T47D (cell line): ENCODE measurements at regions not wholly inside any gene's neighbourhood (a gene's known extent, or its start where the extent isn't known, plus 50 kb on each side); places are given as distances from the start of the nearest gene placed in this dataset.
"Not testable (repeated sequence)": the region's sequence is repeated elsewhere in the genome, so short reads cannot be mapped to it uniquely, and the experiment has no call there.

Experiments
- DNase-seq, 2 experiments: peaks; one replicate each; pipeline versions ENCODE4 v3.0.0 to v3.0.0-alpha.2; 2011 to 2012; ENCODE audit warnings: low read depth in 1 of 2, low spot score in 1 of 2
- JUND ChIP-seq: IDR thresholded peaks from 2 replicates; pipeline ENCODE4 v1.6.1; 2012; ENCODE audit warnings: low read depth
- in situ Hi-C: cut with HindIII; loops from 2 replicates; pipeline ENCODE4 v1.10.0; 2016; ENCODE audit warnings: low sequenced_read_pairs, low pct_unique_long_range_greater_than_20kb

DNA sequence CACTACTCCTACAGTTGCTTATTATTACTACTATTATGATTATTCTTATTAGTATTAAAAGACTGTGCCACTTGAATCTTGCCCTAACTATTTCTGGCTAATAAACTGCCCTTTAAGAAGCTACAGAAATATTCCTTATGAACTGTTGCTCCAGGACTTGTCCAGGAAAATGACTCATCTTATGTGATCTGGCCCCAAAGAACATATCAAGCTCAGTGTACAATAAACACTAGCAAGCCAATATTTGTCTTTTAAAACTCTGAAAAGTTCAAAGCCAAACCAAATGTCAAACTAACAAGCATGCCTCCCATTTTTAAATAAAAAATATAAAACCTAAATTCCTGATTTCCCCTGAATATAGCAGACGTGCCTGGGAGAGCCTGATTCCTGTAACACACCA, 88.7 kb upstream of the SIM2 start:
- in situ Hi-C loops: no loop called here
- no peak for DNase-seq

DNA sequence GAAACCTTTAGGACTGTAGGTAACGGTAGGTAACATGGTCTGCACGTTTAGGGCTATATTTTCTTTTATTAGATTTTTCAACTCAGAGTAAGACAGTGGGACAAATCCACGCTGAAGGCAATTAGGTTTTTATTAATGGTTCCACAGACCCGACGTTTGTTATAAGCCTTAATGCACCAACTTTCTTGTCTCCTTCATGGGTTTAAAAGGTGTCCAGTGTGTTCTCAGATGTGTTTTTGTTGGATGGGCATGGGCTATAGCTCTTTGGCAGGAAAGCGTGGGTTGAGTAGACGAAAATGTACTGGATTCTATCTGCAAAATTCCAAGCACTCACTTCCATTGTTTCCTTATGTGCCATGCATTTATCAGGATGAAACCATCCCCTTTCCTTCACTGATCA, 88.0 kb upstream of the SIM2 start:
- DNase-seq: no peak
- in situ Hi-C loops: no loop called here
- no peak for TF ChIP-seq JUND

More for the DNA sequence above, 88.7 kb upstream of the SIM2 start:
- TF ChIP-seq JUND: no peak

DNA sequence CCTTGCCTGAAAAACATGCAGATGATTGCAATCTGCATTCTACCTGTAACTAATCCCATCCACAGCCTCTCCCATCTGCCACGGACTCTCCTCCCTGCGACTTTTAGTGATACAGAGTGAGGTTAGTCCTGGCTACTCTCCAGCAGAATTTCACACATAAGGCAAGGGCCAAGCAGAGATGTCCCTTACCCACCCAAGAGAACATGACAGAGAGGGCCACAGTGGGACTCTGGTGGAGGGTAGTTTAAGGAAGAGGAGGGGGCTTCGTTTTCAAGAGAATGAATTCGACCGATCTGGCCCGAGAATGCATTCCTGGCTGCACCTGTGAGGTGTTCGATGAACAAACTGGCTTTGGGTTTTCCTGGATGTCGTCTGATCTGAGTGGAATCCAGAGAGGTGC, 87.5 kb upstream of the SIM2 start:
- in situ Hi-C loops: no loop called here
- no peak for TF ChIP-seq JUND
- no peak for DNase-seq

DNA sequence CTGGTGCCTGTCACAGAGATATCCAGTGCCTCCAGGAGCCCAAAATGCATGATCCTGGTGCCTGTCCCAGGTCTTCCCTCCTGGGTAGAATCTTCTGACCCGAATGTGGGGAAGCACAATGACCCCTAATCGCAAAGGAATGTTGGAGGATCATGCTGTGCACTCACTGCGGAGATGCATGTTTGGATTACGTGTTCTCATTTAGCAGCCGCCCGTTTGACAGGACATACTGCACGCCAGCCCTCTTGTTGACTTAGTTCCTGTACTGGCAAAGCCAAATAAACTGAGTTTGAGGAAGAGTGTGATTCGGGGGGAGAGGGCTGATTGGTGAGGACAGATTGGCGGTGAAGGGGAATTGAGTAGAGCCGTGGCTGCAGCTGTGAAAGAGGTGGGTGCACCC, 85.9 kb upstream of the SIM2 start:
- in situ Hi-C loops: no loop called here
- DNase-seq: peak; percentile 33 to 71
- TF ChIP-seq JUND: no peak

DNA sequence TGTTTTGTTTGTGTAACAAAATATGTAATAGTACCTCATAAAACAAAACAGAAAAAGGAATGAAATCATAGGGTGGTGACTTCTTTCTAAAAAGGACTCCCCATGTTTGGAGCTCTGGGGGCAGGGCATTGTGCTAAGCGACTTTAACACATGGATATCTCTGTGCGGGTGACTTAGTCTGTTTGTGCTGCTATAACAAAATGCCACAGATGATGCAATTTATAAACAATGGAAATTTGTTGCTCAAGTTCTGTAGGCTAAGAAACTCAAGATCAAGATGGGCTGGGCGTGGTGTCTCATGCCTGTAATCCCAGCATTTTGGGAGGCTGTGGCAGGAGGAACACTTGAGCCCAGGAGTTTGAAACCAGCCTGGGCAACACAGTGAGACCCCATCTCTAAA, 85.4 kb upstream of the SIM2 start:
- peak in 1 of 2 experiments; percentile 36 for DNase-seq
- TF ChIP-seq JUND: no peak
- in situ Hi-C loops: no loop called here

GRCh38 chr21:36615274-36615964, 83.5 kb upstream of the SIM2 start:
- in situ Hi-C loops: no loop called here
- peak in 1 of 2 experiments; percentile 24 for DNase-seq
- TF ChIP-seq JUND: no peak

DNA sequence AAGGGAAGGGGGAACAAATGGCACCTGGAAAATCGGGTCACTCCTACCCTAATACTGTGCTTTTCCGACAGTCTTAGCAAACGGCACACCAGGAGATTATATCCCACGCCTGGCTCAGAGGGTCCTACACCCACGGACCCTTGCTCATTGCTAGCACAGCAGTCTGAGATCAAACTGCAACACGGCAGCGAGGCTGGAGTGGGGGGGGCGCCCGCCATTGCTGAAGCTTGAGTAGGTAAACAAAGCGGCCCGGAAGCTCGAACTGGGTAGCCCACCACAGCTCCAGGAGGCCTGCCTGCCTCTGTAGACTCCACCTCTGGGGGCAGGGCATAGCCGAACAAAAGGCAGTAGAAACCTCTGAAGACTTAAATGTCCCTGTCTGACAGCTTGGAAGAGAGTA, 82.1 kb upstream of the SIM2 start:
- DNase-seq, in situ Hi-C loops: not testable (repeated sequence)

DNA sequence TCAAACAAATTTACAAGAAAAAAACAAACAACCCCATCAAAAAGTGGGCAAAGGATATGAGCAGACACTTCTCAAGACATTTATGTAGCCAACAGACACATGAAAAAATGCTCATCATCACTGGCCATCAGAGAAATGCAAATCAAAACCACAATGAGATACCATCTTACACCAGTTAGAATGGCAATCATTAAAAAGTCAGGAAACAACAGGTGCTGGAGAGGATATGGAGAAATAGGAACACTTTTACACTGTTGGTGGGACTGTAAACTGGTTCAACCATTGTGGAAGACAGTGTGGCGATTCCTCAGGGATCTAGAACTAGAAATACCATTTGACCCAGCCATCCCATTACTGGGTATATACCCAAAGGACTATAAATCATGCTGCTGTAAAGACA, 77.1 kb upstream of the SIM2 start:
- in situ Hi-C loops, DNase-seq: not testable (repeated sequence)

- no peak for TF ChIP-seq JUND
- DNase-seq: no peak
- in situ Hi-C loops: no loop called here
Observed at GRCh38 chr21:36624105-36624504, 74.8 kb upstream of the SIM2 start.

GRCh38 chr21:36626791-36627190, 72.1 kb upstream of the SIM2 start:
- DNase-seq: no peak
- no peak for TF ChIP-seq JUND
- in situ Hi-C loops: no loop called here

DNA sequence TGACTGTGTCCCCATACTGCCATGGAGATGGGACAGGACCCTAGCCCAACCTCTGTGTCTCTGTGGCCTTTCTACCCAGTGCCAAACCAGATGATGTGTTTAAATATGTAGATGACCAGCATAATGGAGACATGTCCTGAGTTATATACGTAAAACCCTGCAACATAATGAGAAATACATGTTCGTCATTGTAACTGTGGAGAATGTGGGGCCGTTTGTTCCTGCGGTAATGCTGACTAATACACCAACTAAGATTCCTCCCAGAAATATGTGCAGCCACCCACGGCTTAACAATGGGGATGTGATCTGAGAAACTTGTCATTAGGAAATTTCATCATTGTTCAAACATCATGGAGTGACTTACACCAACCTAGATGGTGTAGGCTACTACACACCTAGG, 71.7 kb upstream of the SIM2 start:
- no peak for DNase-seq
- TF ChIP-seq JUND: no peak
- in situ Hi-C loops: no loop called here

DNA sequence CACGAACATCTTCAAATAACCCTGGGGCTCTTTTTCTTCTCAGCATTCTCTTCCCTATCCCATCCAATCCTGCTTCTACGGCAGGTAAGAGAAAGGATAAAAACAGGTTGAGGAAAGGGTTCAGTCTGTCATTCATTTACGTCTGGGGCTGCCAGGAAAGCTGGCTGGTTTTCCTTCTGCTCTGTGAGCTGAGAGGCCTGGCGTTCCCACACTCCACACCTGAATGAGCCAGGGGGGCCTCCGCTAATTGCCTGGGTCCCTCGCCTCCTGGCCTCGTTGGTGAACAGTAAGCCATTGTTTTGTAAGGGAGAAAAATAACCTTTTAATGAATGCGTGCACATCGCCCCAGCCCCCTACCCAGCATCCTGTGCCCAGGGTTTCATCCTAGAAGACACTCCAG, 70.8 kb upstream of the SIM2 start:
- no peak for TF ChIP-seq JUND
- no peak for DNase-seq
- in situ Hi-C loops: no loop called here

- in situ Hi-C loops: no loop called here
Observed at GRCh38 chr21:36628761-36629460, 70.0 kb upstream of the SIM2 start.

More at GRCh38 chr21:36628761-36629460, 70.0 kb upstream of the SIM2 start:
- no peak for TF ChIP-seq JUND
- DNase-seq: no peak
